ENCODE measurements at regions not wholly inside any gene's neighbourhood (a gene's known extent, or its start where the extent isn't known, plus 50 kb on each side); places are given as distances from the start of the nearest gene placed in this dataset.
"Not testable (repeated sequence)": the region's sequence is repeated elsewhere in the genome, so short reads cannot be mapped to it uniquely, and the experiment has no call there.

DNA sequence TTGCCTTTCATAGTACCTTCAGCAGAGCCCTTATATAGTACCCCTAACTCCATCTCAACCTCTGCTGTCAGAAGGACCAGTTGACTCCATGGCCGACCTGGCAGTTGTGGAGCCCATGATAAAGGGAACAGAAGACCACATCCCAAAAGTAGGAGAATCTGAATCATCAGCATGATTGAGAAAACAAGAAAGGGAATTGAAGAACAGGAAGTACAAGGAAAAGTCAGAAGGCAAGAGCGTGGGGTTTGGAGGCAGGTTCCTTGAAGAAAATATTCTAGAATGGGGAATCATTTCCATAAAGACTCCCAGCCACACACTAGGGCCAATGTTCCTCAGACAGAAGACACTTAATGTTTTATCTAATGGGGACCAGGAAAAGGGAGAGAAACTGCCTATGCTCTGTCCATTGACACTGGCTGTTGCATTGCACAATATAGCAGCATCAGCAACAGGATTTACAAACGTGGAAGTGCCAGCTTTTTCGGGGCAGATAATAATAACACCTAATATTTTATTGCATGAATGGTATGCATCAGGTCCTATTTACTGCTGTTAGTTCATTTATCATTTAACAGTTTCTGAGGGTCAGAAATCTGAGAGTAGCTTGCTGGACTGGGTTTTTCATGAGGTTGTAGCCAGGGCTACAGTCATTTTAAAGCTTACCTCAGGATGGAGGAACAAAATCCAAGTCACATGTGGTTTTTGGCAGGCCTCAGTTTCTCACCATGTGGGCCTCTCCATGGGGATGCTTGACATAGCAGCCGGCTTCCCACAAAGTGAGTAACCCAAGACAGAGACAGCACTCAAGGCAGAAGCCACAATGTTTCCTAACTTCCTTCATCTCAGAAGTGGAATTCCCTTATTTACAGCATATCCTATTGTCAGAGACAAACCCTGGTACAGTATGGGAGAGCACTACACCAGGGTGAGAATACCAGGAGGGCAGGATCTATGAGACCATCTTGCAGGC is 483.4 kb downstream of the PLPP3 start:
- Histone ChIP-seq H3K4me3 (ENCODE audit: low read depth, low read length) (no peak overlapping the region), H3K9me3 (ENCODE audit: control insufficient read depth, insufficient read depth, low read length) (no peaks in the 10 kb centered on the region), H3K27ac (ENCODE audit: low read depth, low read length) (no peak overlapping the region), H3K27me3 (ENCODE audit: control insufficient read depth, insufficient read depth, low read length) (no peaks in the 10 kb centered on the region)
- DNase-seq (ENCODE audit: low read depth, low spot score) = peak; percentile 55
- CTCF ChIA-PET = no interaction called here
- TF ChIP-seq, protein P1, sequence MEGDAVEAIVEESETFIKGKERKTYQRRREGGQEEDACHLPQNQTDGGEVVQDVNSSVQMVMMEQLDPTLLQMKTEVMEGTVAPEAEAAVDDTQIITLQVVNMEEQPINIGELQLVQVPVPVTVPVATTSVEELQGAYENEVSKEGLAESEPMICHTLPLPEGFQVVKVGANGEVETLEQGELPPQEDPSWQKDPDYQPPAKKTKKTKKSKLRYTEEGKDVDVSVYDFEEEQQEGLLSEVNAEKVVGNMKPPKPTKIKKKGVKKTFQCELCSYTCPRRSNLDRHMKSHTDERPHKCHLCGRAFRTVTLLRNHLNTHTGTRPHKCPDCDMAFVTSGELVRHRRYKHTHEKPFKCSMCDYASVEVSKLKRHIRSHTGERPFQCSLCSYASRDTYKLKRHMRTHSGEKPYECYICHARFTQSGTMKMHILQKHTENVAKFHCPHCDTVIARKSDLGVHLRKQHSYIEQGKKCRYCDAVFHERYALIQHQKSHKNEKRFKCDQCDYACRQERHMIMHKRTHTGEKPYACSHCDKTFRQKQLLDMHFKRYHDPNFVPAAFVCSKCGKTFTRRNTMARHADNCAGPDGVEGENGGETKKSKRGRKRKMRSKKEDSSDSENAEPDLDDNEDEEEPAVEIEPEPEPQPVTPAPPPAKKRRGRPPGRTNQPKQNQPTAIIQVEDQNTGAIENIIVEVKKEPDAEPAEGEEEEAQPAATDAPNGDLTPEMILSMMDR (IDR thresholded peaks at IDR 0.05; ENCODE audit: low read depth, low read length) = no peak
- POLR2A ChIA-PET = no interaction called here

DNA sequence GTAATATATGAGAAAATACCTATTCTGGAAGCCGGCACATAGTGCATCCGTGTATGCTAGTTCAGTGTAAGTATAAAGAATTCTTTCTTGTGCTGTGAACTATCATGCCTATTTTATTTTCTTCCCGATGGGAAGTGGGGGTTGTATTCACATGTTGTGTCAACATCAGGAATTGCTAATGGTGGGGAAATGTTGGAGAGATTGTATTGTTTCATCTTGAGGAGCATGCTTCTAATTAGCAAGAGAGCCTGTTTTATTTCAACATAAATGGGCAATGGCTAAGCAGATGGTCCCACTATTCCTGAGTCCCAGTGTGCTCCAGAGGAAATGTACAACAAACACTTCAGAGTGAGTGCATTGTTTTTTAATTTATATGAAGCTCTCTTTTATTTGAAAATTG is 485.2 kb downstream of the PLPP3 start:
- Histone ChIP-seq H3K27me3 (ENCODE audit: control insufficient read depth, insufficient read depth, low read length) (no peaks in the 10 kb centered on the region), H3K9me3 (ENCODE audit: control insufficient read depth, insufficient read depth, low read length) (no peaks in the 10 kb centered on the region), H3K4me3 (ENCODE audit: low read depth, low read length) (no peak overlapping the region), H3K27ac (ENCODE audit: low read depth, low read length) (no peak overlapping the region)
- TF ChIP-seq, protein P1 (IDR thresholded peaks at IDR 0.05; ENCODE audit: low read depth, low read length) = no peak
- POLR2A ChIA-PET = no interaction called here
- CTCF ChIA-PET = no interaction called here
- no peak for DNase-seq (ENCODE audit: low read depth, low spot score)

GRCh38 chr1:56092684-56093570 is 486.4 kb downstream of the PLPP3 start:
- CTCF ChIA-PET = no interaction called here
- H3K9me3 ChIP-seq (ENCODE audit: control insufficient read depth, insufficient read depth, low read length) = no peaks in the 10 kb centered on the region
- no peak for DNase-seq (ENCODE audit: low read depth, low spot score)
- TF ChIP-seq, protein P1 (IDR thresholded peaks at IDR 0.05; ENCODE audit: low read depth, low read length) = no peak
- H3K27me3 ChIP-seq (ENCODE audit: control insufficient read depth, insufficient read depth, low read length) = no peaks in the 10 kb centered on the region
- H3K4me3 ChIP-seq (ENCODE audit: low read depth, low read length) = no peak overlapping the region
- POLR2A ChIA-PET = no interaction called here
- H3K27ac ChIP-seq (ENCODE audit: low read depth, low read length) = no peak overlapping the region

DNA sequence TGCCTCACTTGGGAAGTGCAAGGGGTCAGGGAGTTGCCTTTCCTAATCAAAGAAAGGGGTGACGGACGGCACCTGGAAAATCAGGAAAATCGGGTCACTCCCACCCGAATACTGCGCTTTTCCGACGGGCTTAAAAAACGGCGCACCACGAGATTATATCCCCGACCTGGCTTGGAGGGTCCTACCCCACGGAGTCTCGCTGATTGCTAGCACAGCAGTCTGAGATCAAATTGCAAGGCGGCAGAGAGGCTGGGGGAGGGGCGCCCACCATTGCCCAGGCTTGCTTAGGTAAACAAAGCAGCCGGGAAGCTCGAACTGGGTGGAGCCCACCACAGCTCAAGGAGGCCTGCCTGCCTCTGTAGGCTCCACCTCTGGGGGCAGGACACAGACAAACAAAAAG is 489.5 kb downstream of the PLPP3 start:
- H3K9me3 ChIP-seq (ENCODE audit: control insufficient read depth, insufficient read depth, low read length); H3K27ac ChIP-seq (ENCODE audit: low read depth, low read length); H3K4me3 ChIP-seq (ENCODE audit: low read depth, low read length); H3K27me3 ChIP-seq (ENCODE audit: control insufficient read depth, insufficient read depth, low read length); POLR2A ChIA-PET; DNase-seq (ENCODE audit: low read depth, low spot score): not testable (repeated sequence)
- CTCF ChIA-PET = interaction anchor here (0.7 kb wide), 1 partner anchor 31 kb away, joined by 3 read pairs; no protein-coding TSS in a partner anchor

DNA sequence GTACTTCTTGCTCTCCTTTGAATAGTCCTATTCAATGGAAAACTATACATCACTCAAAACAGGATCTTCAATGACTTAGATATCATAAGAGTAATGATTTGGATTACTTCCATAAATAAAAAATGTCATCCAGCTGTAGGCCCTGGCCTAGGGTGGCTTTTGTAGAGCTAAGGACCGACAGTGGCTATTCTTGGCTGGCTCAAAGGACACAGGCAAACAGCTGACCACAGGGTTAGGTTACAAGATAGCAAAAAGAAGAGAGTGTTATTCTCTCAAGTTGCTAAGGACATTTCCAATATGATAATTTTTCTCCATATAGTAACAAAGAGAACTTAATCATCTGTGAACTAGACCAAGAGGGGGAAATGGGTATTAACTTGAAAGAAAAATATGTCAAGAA is 495.1 kb downstream of the PLPP3 start:
- Histone ChIP-seq H3K27ac (ENCODE audit: low read depth, low read length) (no peak overlapping the region), H3K9me3 (ENCODE audit: control insufficient read depth, insufficient read depth, low read length) (no peaks in the 10 kb centered on the region), H3K27me3 (ENCODE audit: control insufficient read depth, insufficient read depth, low read length) (no peaks in the 10 kb centered on the region), H3K4me3 (ENCODE audit: low read depth, low read length) (no peak overlapping the region)
- POLR2A ChIA-PET = no interaction called here
- no peak for DNase-seq (ENCODE audit: low read depth, low spot score)
- TF ChIP-seq, protein P1 (IDR thresholded peaks at IDR 0.05; ENCODE audit: low read depth, low read length) = no peak
- CTCF ChIA-PET = no interaction called here
